Trophoblast cell (in vitro differentiated cells and primary cell): ENCODE measurements at regions not wholly inside any gene's neighbourhood (a gene's known extent, or its start where the extent isn't known, plus 50 kb on each side); places are given as distances from the start of the nearest gene placed in this dataset.

ENCODE experiments used
- DNase-seq, 2 donors: peaks; one replicate each; pipeline ENCODE4 v3.0.0-alpha.2; 2016
- H2AFZ ChIP-seq: 2 replicates; pipeline ENCODE4 v1.6.1; 2013; ENCODE audit warnings: low read length, moderate library complexity, mild to moderate bottlenecking; ENCODE audit not compliant: insufficient read depth, poor library complexity
- H2AK5ac ChIP-seq: 2 replicates; pipeline ENCODE4 v1.6.1; 2013; ENCODE audit warnings: mild to moderate bottlenecking, low read length
- H2BK120ac ChIP-seq: 2 replicates; pipeline ENCODE4 v1.6.1; 2013; ENCODE audit warnings: low read length, mild to moderate bottlenecking, moderate library complexity; ENCODE audit not compliant: insufficient read depth, poor library complexity
- H2BK12ac ChIP-seq: 2 replicates; pipeline ENCODE4 v1.6.1; 2013; ENCODE audit warnings: mild to moderate bottlenecking, low read length, moderate library complexity
- H2BK5ac ChIP-seq: 2 replicates; pipeline ENCODE4 v1.6.1; 2013; ENCODE audit warnings: low read length, low read depth, moderate library complexity, mild to moderate bottlenecking; ENCODE audit not compliant: poor library complexity
- H3K14ac ChIP-seq: 2 replicates; pipeline ENCODE4 v1.6.1; 2013; ENCODE audit warnings: mild to moderate bottlenecking, low read length
- H3K18ac ChIP-seq: 2 replicates; pipeline ENCODE4 v1.6.1; 2013; ENCODE audit warnings: mild to moderate bottlenecking, low read length
- H3K23ac ChIP-seq: 2 replicates; pipeline ENCODE4 v1.6.1; 2013; ENCODE audit warnings: low read length
- H3K27ac ChIP-seq: 2 replicates; pipeline ENCODE4 v1.5.1; 2013; ENCODE audit warnings: low read depth, mild to moderate bottlenecking, inconsistent platforms, low read length, moderate library complexity
- H3K27me3 ChIP-seq: 2 replicates; pipeline ENCODE4 v1.6.1; 2013; ENCODE audit warnings: inconsistent platforms, mild to moderate bottlenecking, low read length, moderate library complexity; ENCODE audit not compliant: insufficient read depth
- H3K36me3 ChIP-seq, 2 experiments: 1 replicate in 1 of 2; 2 replicates in 1 of 2; pipeline ENCODE4 v1.6.1; 2013; ENCODE audit warnings: low read length in 2 of 2, mild to moderate bottlenecking in 2 of 2, moderate library complexity in 1 of 2; ENCODE audit not compliant: insufficient read depth in 2 of 2, control insufficient read depth in 1 of 2
- H3K4ac ChIP-seq: 2 replicates; pipeline ENCODE4 v1.6.1; 2013; ENCODE audit warnings: low read depth, mild to moderate bottlenecking, low read length, moderate library complexity
- H3K4me1 ChIP-seq, 2 experiments: 1 replicate in 1 of 2; 2 replicates in 1 of 2; pipeline ENCODE4 v1.6.1; 2013; ENCODE audit warnings: low read length in 2 of 2, mild to moderate bottlenecking in 2 of 2, moderate library complexity in 1 of 2; ENCODE audit not compliant: insufficient read depth in 2 of 2, control insufficient read depth in 1 of 2
- H3K4me2 ChIP-seq: 2 replicates; pipeline ENCODE4 v1.6.1; 2013; ENCODE audit warnings: inconsistent platforms, mild to moderate bottlenecking, low read length, moderate library complexity
- H3K4me3 ChIP-seq: 2 replicates; pipeline ENCODE4 v1.5.1; 2013; ENCODE audit warnings: mild to moderate bottlenecking, low read depth, low read length, inconsistent platforms
- H3K79me1 ChIP-seq: one replicate; pipeline ENCODE4 v1.6.1; 2013; ENCODE audit warnings: low read length
- H3K79me2 ChIP-seq: 2 replicates; pipeline ENCODE4 v1.6.1; 2013; ENCODE audit warnings: low read length, mild to moderate bottlenecking; ENCODE audit not compliant: control insufficient read depth, insufficient read depth, poor library complexity
- H3K9ac ChIP-seq: 2 replicates; pipeline ENCODE4 v1.6.1; 2013; ENCODE audit warnings: mild to moderate bottlenecking, low read length
- H3K9me3 ChIP-seq: 2 replicates; pipeline ENCODE4 v1.6.1; 2013; ENCODE audit warnings: low read depth, mild to moderate bottlenecking, control low read depth, inconsistent platforms, low read length; ENCODE audit not compliant: insufficient read depth
- H4K12ac ChIP-seq: 2 replicates; pipeline ENCODE4 v1.6.1; 2013; ENCODE audit warnings: low read depth, mild to moderate bottlenecking, low read length, moderate library complexity
- H4K8ac ChIP-seq: 2 replicates; pipeline ENCODE4 v1.6.1; 2013; ENCODE audit warnings: low read depth, mild to moderate bottlenecking, low read length, moderate library complexity
- H4K91ac ChIP-seq: one replicate; pipeline ENCODE4 v1.6.1; 2013; ENCODE audit warnings: low read depth, mild to moderate bottlenecking, low read length, moderate library complexity
- WGBS: extraction: QIAGEN DNeasy Blood & Tissue Kit; methylation state at CpG from one replicate; pipeline ENCODE4 v1.1.7; 2013; ENCODE audit warnings: missing lambda C conversion rate; ENCODE audit not compliant: insufficient read length, insufficient coverage; ENCODE audit errors: extremely low coverage; 5-methylcytosine and 5-hydroxymethylcytosine counted together

- no peak overlapping the region for H3K4ac ChIP-seq
- no peak overlapping the region for H2BK5ac ChIP-seq
- no peak overlapping the region for H3K18ac ChIP-seq
- peak; percentile 16 to 56 for DNase-seq
- WGBS, result no CpG with 5 or more reads among the region's 12 CpGs
- H3K27ac ChIP-seq, result no peak overlapping the region
- no peak overlapping the region for H2BK120ac ChIP-seq
- H2AFZ ChIP-seq, result no peak overlapping the region
- H3K4me2 ChIP-seq, result no peak overlapping the region
- no peaks in the 10 kb centered on the region for H3K79me2 ChIP-seq
- H3K23ac ChIP-seq, result no peak overlapping the region
- H3K36me3 ChIP-seq, result no peaks in the 10 kb centered on the region
- H3K9ac ChIP-seq, result no peak overlapping the region
- H2AK5ac ChIP-seq, result no peak overlapping the region
- no peak overlapping the region for H3K14ac ChIP-seq
- H3K27me3 ChIP-seq, result no peaks in the 10 kb centered on the region
- H3K4me1 ChIP-seq, result no peaks in the 10 kb centered on the region
- H2BK12ac ChIP-seq, result no peak overlapping the region
- no peaks in the 10 kb centered on the region for H3K9me3 ChIP-seq
- no peak overlapping the region for H4K91ac ChIP-seq
- H3K79me1 ChIP-seq, result no peaks in the 10 kb centered on the region
- no peak overlapping the region for H4K8ac ChIP-seq
- H3K4me3 ChIP-seq, result no peak overlapping the region
- H4K12ac ChIP-seq, result no peak overlapping the region
These were observed 86.2 kb upstream of the THBS2 start for GRCh38 chr6:169339731-169340309.

- H3K79me2 ChIP-seq, result no peaks in the 10 kb centered on the region
- no peak overlapping the region for H3K23ac ChIP-seq
- H3K4me2 ChIP-seq, result no peak overlapping the region
- no peak overlapping the region for H3K27ac ChIP-seq
- H3K18ac ChIP-seq, result no peak overlapping the region
- no peak overlapping the region for H2BK12ac ChIP-seq
- H2AFZ ChIP-seq, result no peak overlapping the region
- no peak overlapping the region for H4K12ac ChIP-seq
- no peaks in the 10 kb centered on the region for H3K9me3 ChIP-seq
- H3K9ac ChIP-seq, result no peak overlapping the region
- no peak overlapping the region for H4K8ac ChIP-seq
- H3K27me3 ChIP-seq, result no peaks in the 10 kb centered on the region
- no peak overlapping the region for H2BK5ac ChIP-seq
- H3K4ac ChIP-seq, result no peak overlapping the region
- H3K14ac ChIP-seq, result no peak overlapping the region
- no peaks in the 10 kb centered on the region for H3K4me1 ChIP-seq
- no peak for DNase-seq
- no peaks in the 10 kb centered on the region for H3K36me3 ChIP-seq
- WGBS, result no CpG with 5 or more reads among the region's 9 CpGs
- no peak overlapping the region for H3K4me3 ChIP-seq
- no peaks in the 10 kb centered on the region for H3K79me1 ChIP-seq
- H2BK120ac ChIP-seq, result no peak overlapping the region
- no peak overlapping the region for H2AK5ac ChIP-seq
- H4K91ac ChIP-seq, result no peak overlapping the region
These were observed 85.4 kb upstream of the THBS2 start for GRCh38 chr6:169339025-169339424.

- no CpG with 5 or more reads among the region's 11 CpGs for WGBS
These were observed 84.3 kb upstream of the THBS2 start for GRCh38 chr6:169337886-169338445.

GRCh38 chr6:169335301-169335700, 81.7 kb upstream of the THBS2 start:
- no peak for DNase-seq
- H2AFZ ChIP-seq, result no peak overlapping the region
- no peak overlapping the region for H3K4ac ChIP-seq
- H4K12ac ChIP-seq, result no peak overlapping the region
- no CpG with 5 or more reads among the region's 4 CpGs for WGBS
- H3K27ac ChIP-seq, result no peak overlapping the region
- no peaks in the 10 kb centered on the region for H3K9me3 ChIP-seq
- H3K23ac ChIP-seq, result no peak overlapping the region
- H2BK5ac ChIP-seq, result no peak overlapping the region
- H2BK12ac ChIP-seq, result no peak overlapping the region
- H3K4me2 ChIP-seq, result no peak overlapping the region
- no peaks in the 10 kb centered on the region for H3K79me1 ChIP-seq
- no peaks in the 10 kb centered on the region for H3K79me2 ChIP-seq
- no peak overlapping the region for H4K91ac ChIP-seq
- H3K4me1 ChIP-seq, result no peaks in the 10 kb centered on the region
- no peak overlapping the region for H2BK120ac ChIP-seq
- H3K9ac ChIP-seq, result no peak overlapping the region
- no peak overlapping the region for H2AK5ac ChIP-seq
- no peaks in the 10 kb centered on the region for H3K36me3 ChIP-seq
- H4K8ac ChIP-seq, result no peak overlapping the region
- no peak overlapping the region for H3K4me3 ChIP-seq
- H3K14ac ChIP-seq, result no peak overlapping the region
- no peaks in the 10 kb centered on the region for H3K27me3 ChIP-seq
- no peak overlapping the region for H3K18ac ChIP-seq

More at GRCh38 chr6:169337886-169338445, 84.3 kb upstream of the THBS2 start:
- Histone ChIP-seq H3K18ac (no peak overlapping the region), H3K9me3 (no peaks in the 10 kb centered on the region), H2BK12ac (no peak overlapping the region), H3K9ac (no peak overlapping the region), H2AK5ac (no peak overlapping the region), H2AFZ (no peak overlapping the region), H3K4me2 (no peak overlapping the region), H3K14ac (no peak overlapping the region), H3K27ac (no peak overlapping the region), H3K79me1 (no peaks in the 10 kb centered on the region), H2BK5ac (no peak overlapping the region), H3K27me3 (no peaks in the 10 kb centered on the region), H3K4me3 (no peak overlapping the region), H2BK120ac (no peak overlapping the region), H3K23ac (no peak overlapping the region), H3K4me1 (no peaks in the 10 kb centered on the region), H3K36me3 (no peaks in the 10 kb centered on the region), H4K91ac (no peak overlapping the region), H3K4ac (no peak overlapping the region), H4K8ac (no peak overlapping the region), H4K12ac (no peak overlapping the region), H3K79me2 (no peaks in the 10 kb centered on the region)
- no peak for DNase-seq
